Naive thymus-derived CD8-positive, alpha-beta T cell (primary cell): ENCODE measurements at regions not wholly inside any gene's neighbourhood (a gene's known extent, or its start where the extent isn't known, plus 50 kb on each side); places are given as distances from the start of the nearest gene placed in this dataset.

ENCODE experiments used
- ATAC-seq, 2 donors: fragments of 150-1000 bp; cut with Tn5 transposase in 1 of 2; sonication (Bioruptor Pico), chemical (Tn5 transposase) in 1 of 2; 1 replicate in 1 of 2; 2 replicates in 1 of 2; pipeline ENCODE4 v1.10.0; 2021; ENCODE audit warnings: mild to moderate bottlenecking in 2 of 2, moderate library complexity in 2 of 2
- POLR2A ChIA-PET: fragments of 350-600 bp; sonication (Branson Sonifier 250); formaldehyde crosslinking; loops from one replicate; lab custom pipeline; 2021; ENCODE audit warnings: antibody characterized with exemption; lab: Charles Lee
- DNase-seq, 10 donors: peaks; one replicate each; pipeline versions ENCODE4 v3.0.0 to v3.0.0-alpha.2; 2020 to 2022
- H3K27ac Mint-ChIP-seq, 10 donors: one replicate each; pipeline ENCODE4 v1.8.0; 2020 to 2022; ENCODE audit warnings: mild to moderate bottlenecking in 10 of 10, mixed read lengths in 10 of 10, moderate library complexity in 4 of 10, inconsistent platforms in 1 of 10
- H3K27me3 Mint-ChIP-seq, 5 donors: one replicate each; pipeline ENCODE4 v1.8.0; 2021 to 2022; ENCODE audit warnings: mixed read lengths in 5 of 5
- H3K36me3 Mint-ChIP-seq, 3 donors: one replicate each; pipeline ENCODE4 v1.8.0; 2020 to 2022; ENCODE audit warnings: mixed read lengths in 3 of 3, mild to moderate bottlenecking in 2 of 3, inconsistent platforms in 1 of 3
- H3K4me1 Mint-ChIP-seq, 4 donors: one replicate each; pipeline ENCODE4 v1.8.0; 2021 to 2022; ENCODE audit warnings: mixed read lengths in 4 of 4
- H3K4me3 Mint-ChIP-seq, 10 donors: one replicate each; pipeline ENCODE4 v1.8.0; 2020 to 2022; ENCODE audit warnings: mild to moderate bottlenecking in 10 of 10, mixed read lengths in 10 of 10, moderate library complexity in 6 of 10, inconsistent platforms in 1 of 10
- H3K9me3 Mint-ChIP-seq, 9 donors: one replicate each; pipeline ENCODE4 v1.8.0; 2020 to 2022; ENCODE audit warnings: mixed read lengths in 9 of 9, mild to moderate bottlenecking in 3 of 9, inconsistent platforms in 1 of 9, moderate library complexity in 1 of 9

GRCh38 chr3:106249159-106249558, 380.3 kb upstream of the CBLB start:
- H3K27me3 Mint-ChIP-seq: no peaks in the 10 kb centered on the region
- H3K4me3 Mint-ChIP-seq: no peak overlapping the region
- POLR2A ChIA-PET: no interaction called here
- ATAC-seq: no peak
- DNase-seq: no peak
- H3K9me3 Mint-ChIP-seq: peaks cover 0 to 10% (median 7%) of the 10 kb centered on the region in 9 donors
- peaks cover 0 to 7% (median 0%) of the 10 kb centered on the region in 4 donors for H3K4me1 Mint-ChIP-seq
- H3K27ac Mint-ChIP-seq: no peak overlapping the region
- H3K36me3 Mint-ChIP-seq: peaks cover 0 to 1% (median 0%) of the 10 kb centered on the region in 3 donors

- no peak for ATAC-seq
Observed at GRCh38 chr3:106249981-106250380, 381.2 kb upstream of the CBLB start.

GRCh38 chr3:106251160-106251892, 382.5 kb upstream of the CBLB start:
- peak overlapping the region in 2 of 10 donors; percentile 8 to 12 for H3K4me3 Mint-ChIP-seq
- DNase-seq (no peak), ATAC-seq (no peak)
- H3K27me3 Mint-ChIP-seq: no peaks in the 10 kb centered on the region
- POLR2A ChIA-PET: no interaction called here
- H3K27ac Mint-ChIP-seq: peak overlapping the region in 1 of 10 donors; percentile 81
- peaks cover 0 to 10% (median 7%) of the 10 kb centered on the region in 9 donors for H3K9me3 Mint-ChIP-seq
- H3K36me3 Mint-ChIP-seq: no peaks in the 10 kb centered on the region
- peaks cover 0 to 18% (median 0%) of the 10 kb centered on the region in 4 donors for H3K4me1 Mint-ChIP-seq

More at GRCh38 chr3:106249981-106250380, 381.2 kb upstream of the CBLB start:
- peaks cover 0 to 10% (median 7%) of the 10 kb centered on the region in 9 donors for H3K9me3 Mint-ChIP-seq
- no peak for DNase-seq
- H3K36me3 Mint-ChIP-seq: peaks cover 0 to 1% (median 0%) of the 10 kb centered on the region in 3 donors
- H3K27me3 Mint-ChIP-seq: no peaks in the 10 kb centered on the region
- no peak overlapping the region for H3K4me3 Mint-ChIP-seq
- peaks cover 0 to 9% (median 0%) of the 10 kb centered on the region in 4 donors for H3K4me1 Mint-ChIP-seq
- no peak overlapping the region for H3K27ac Mint-ChIP-seq
- POLR2A ChIA-PET: no interaction called here

- ATAC-seq (peak in 1 of 2 donors; percentile 37), DNase-seq (peak in 1 of 10 donors; percentile 10)
- Mint-ChIP-seq H3K4me1 (peaks cover 0 to 13% (median 0%) of the 10 kb centered on the region in 4 donors), H3K27me3 (no peaks in the 10 kb centered on the region), H3K27ac (no peak overlapping the region), H3K9me3 (peaks cover 0 to 10% (median 6%) of the 10 kb centered on the region in 9 donors), H3K4me3 (peak overlapping the region in 1 of 10 donors; percentile 24), H3K36me3 (no peaks in the 10 kb centered on the region)
- POLR2A ChIA-PET: no interaction called here
Observed at GRCh38 chr3:106255870-106256248, 387.0 kb upstream of the CBLB start.

- peak overlapping the region in 2 of 10 donors; percentile 24 to 64 for H3K27ac Mint-ChIP-seq
- peak overlapping the region in 1 of 10 donors; percentile 24 for H3K4me3 Mint-ChIP-seq
- DNase-seq (no peak), ATAC-seq (no peak)
- no peaks in the 10 kb centered on the region for H3K36me3 Mint-ChIP-seq
- POLR2A ChIA-PET: no interaction called here
- peaks cover 0 to 13% (median 0%) of the 10 kb centered on the region in 4 donors for H3K4me1 Mint-ChIP-seq
- peaks cover 0 to 9% (median 1%) of the 10 kb centered on the region in 9 donors for H3K9me3 Mint-ChIP-seq
- no peaks in the 10 kb centered on the region for H3K27me3 Mint-ChIP-seq
Observed at GRCh38 chr3:106256249-106256957, 387.6 kb upstream of the CBLB start.

- Mint-ChIP-seq H3K27ac (no peak overlapping the region), H3K4me3 (no peak overlapping the region), H3K27me3 (no peaks in the 10 kb centered on the region), H3K9me3 (peaks cover 0 to 6% (median 0%) of the 10 kb centered on the region in 9 donors), H3K4me1 (peaks cover 0 to 13% (median 0%) of the 10 kb centered on the region in 4 donors), H3K36me3 (no peaks in the 10 kb centered on the region)
- DNase-seq (no peak), ATAC-seq (no peak)
- POLR2A ChIA-PET: no interaction called here
Observed at GRCh38 chr3:106257172-106257571, 388.4 kb upstream of the CBLB start.

- no peaks in the 10 kb centered on the region for H3K36me3 Mint-ChIP-seq
- no peak overlapping the region for H3K4me3 Mint-ChIP-seq
- H3K4me1 Mint-ChIP-seq: peaks cover 0 to 1% (median 0%) of the 10 kb centered on the region in 4 donors
- POLR2A ChIA-PET: no interaction called here
- no peak overlapping the region for H3K27ac Mint-ChIP-seq
- no peak for DNase-seq
- ATAC-seq: no peak
- no peaks in the 10 kb centered on the region for H3K27me3 Mint-ChIP-seq
- no peaks in the 10 kb centered on the region for H3K9me3 Mint-ChIP-seq
Observed at GRCh38 chr3:106261396-106261795, 392.6 kb upstream of the CBLB start.

- DNase-seq: no peak
- no peaks in the 10 kb centered on the region for H3K27me3 Mint-ChIP-seq
- no peaks in the 10 kb centered on the region for H3K4me1 Mint-ChIP-seq
- H3K9me3 Mint-ChIP-seq: no peaks in the 10 kb centered on the region
- POLR2A ChIA-PET: no interaction called here
- no peaks in the 10 kb centered on the region for H3K36me3 Mint-ChIP-seq
- H3K27ac Mint-ChIP-seq: peak overlapping the region in 2 of 10 donors; percentile 16 to 47
- ATAC-seq: no peak
- no peak overlapping the region for H3K4me3 Mint-ChIP-seq
Observed at GRCh38 chr3:106261915-106262683, 393.3 kb upstream of the CBLB start.

- DNase-seq (no peak), ATAC-seq (no peak)
- H3K27me3 Mint-ChIP-seq: no peaks in the 10 kb centered on the region
- H3K4me3 Mint-ChIP-seq: no peak overlapping the region
- H3K27ac Mint-ChIP-seq: no peak overlapping the region
- no peaks in the 10 kb centered on the region for H3K36me3 Mint-ChIP-seq
- H3K9me3 Mint-ChIP-seq: no peaks in the 10 kb centered on the region
- POLR2A ChIA-PET: no interaction called here
- H3K4me1 Mint-ChIP-seq: no peaks in the 10 kb centered on the region
Observed at GRCh38 chr3:106263011-106263410, 394.2 kb upstream of the CBLB start.

GRCh38 chr3:106263546-106263945, 394.7 kb upstream of the CBLB start:
- Mint-ChIP-seq H3K9me3 (no peaks in the 10 kb centered on the region), H3K4me1 (peaks cover 0 to 2% (median 0%) of the 10 kb centered on the region in 4 donors), H3K27ac (no peak overlapping the region), H3K4me3 (no peak overlapping the region), H3K27me3 (no peaks in the 10 kb centered on the region), H3K36me3 (no peaks in the 10 kb centered on the region)
- POLR2A ChIA-PET: no interaction called here
- ATAC-seq: no peak
- DNase-seq: no peak

- H3K27ac Mint-ChIP-seq: peak overlapping the region in 1 of 10 donors; percentile 5
Observed at GRCh38 chr3:106265704-106266103, 396.9 kb upstream of the CBLB start.

GRCh38 chr3:106268696-106269095, 399.9 kb upstream of the CBLB start:
- DNase-seq (no peak), ATAC-seq (no peak)
- H3K36me3 Mint-ChIP-seq: no peaks in the 10 kb centered on the region
- peaks cover 0 to 10% (median 0%) of the 10 kb centered on the region in 4 donors for H3K4me1 Mint-ChIP-seq
- no peaks in the 10 kb centered on the region for H3K27me3 Mint-ChIP-seq
- peaks cover 0 to 2% (median 0%) of the 10 kb centered on the region in 9 donors for H3K9me3 Mint-ChIP-seq
- H3K4me3 Mint-ChIP-seq: peak overlapping the region in 1 of 10 donors; percentile 20
- POLR2A ChIA-PET: no interaction called here
- no peak overlapping the region for H3K27ac Mint-ChIP-seq

More at GRCh38 chr3:106265704-106266103, 396.9 kb upstream of the CBLB start:
- no peaks in the 10 kb centered on the region for H3K36me3 Mint-ChIP-seq
- H3K27me3 Mint-ChIP-seq: no peaks in the 10 kb centered on the region
- H3K4me3 Mint-ChIP-seq: no peak overlapping the region
- H3K9me3 Mint-ChIP-seq: no peaks in the 10 kb centered on the region
- ATAC-seq: no peak
- POLR2A ChIA-PET: no interaction called here
- H3K4me1 Mint-ChIP-seq: peaks cover 0 to 10% (median 0%) of the 10 kb centered on the region in 4 donors
- DNase-seq: no peak
